HG03520 (cell line): ENCODE measurements at regions not wholly inside any gene's neighbourhood (a gene's known extent, or its start where the extent isn't known, plus 50 kb on each side); places are given as distances from the start of the nearest gene placed in this dataset.

Experiments used
- ATAC-seq: cut with Tn5 transposase; IDR thresholded peaks from one replicate; pipeline ENCODE4 v1.9.1; 2021; ENCODE audit warnings: mild to moderate bottlenecking, moderate library complexity; ENCODE audit not compliant: unreplicated experiment

DNA sequence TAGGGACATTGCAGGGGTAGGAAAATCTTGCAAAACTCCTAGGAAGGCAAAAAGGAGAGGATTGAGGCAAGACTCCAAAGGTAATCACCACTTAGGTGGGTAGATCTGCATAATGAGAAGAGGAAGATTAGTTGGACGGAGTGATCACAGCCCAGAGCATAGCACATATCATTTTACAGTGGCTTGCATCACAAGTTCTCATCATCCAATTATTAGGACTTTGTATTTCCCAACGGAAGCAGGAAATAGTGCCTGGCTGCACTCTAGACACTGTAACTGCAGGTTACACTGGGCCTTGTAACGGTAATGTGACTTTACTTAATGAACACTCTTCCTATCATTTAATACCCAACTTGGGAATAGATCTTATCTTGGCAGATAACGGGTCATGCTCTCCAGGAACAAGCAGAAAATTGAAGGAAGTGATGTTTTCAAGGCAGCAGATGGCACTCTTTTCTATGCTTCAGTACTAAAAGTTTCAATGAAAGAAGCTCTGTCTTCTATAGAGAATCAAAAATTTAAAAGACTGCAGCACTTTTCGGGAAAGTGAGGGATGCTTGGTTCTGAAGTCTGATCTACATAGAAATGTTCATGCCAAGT lies 101.9 kb upstream of the KCNMB2 start:
- no peak for ATAC-seq

DNA sequence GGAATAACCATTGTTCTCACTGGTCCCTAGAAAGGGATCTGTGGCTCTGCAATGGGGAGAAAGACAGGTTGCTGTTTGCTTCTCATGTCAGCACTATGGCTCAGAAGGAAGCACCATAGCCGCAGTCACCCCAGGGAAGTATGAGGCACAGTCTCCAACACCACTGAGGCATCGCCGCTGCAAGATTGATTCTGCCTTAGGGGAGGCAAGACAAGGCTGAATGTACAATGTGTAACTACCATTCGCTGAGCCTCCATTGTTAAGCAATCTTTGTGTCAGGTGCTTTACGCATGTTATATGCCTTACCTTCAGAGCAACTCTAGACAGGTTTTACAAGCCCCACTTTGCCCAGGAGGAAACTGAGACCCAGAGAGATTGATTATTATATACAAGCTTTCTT lies 100.7 kb upstream of the KCNMB2 start:
- no peak for ATAC-seq

DNA sequence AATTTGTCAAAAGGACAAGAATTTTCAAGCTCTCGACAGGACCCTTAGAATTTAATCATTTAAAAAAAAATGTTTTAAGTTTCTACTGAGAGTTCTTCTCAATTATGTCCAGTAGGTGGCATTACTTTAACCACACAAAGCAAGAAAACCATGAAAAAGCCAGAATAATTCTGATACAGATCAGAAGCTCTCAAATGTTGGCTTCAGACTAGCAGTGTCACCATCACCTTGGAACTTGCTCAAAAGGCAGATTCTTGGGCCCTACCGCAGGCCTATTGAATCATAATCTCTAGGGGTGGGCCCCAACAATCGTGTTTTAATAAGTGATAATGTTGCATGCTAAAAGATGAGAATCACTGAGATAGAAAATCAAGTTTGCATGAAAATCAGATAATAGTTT lies 99.5 kb upstream of the KCNMB2 start:
- no peak for ATAC-seq

DNA sequence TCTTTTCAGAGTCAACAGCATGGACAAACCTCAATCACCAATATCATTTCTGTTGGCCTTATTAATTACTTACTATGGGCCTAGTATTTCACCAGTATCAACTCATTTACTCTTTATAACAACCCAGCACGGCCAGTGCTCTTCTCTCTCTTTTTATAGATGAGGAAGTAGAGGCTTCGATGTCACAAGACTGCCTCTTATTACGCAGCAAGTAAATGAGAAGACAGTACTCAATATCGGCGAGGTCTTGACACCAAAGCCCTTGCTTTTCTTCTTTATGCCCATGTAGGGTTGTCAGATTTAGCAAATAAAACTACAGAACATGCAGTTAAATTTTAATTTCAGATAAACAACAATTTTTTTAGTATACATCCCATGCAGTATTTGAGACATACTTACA lies 99.0 kb upstream of the KCNMB2 start:
- ATAC-seq: no peak

DNA sequence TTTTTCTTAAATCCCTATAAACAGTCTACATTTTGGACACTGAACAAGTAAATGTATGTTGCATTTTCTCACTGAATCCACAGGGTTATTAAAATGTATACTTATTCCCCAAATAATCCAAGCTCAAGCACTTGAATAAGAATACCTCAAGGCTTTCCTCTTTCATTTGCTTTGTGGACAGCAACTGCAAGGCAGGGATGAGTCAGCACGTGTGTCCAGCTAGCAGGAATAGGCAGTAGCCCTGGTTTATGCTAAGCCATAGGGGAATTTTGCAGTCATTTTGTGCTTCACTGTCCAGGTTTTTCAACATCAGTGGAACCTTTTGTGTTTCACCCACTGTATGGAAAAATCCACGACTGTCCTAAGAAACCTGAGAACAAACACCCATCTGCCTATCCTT lies 96.7 kb upstream of the KCNMB2 start:
- no peak for ATAC-seq

DNA sequence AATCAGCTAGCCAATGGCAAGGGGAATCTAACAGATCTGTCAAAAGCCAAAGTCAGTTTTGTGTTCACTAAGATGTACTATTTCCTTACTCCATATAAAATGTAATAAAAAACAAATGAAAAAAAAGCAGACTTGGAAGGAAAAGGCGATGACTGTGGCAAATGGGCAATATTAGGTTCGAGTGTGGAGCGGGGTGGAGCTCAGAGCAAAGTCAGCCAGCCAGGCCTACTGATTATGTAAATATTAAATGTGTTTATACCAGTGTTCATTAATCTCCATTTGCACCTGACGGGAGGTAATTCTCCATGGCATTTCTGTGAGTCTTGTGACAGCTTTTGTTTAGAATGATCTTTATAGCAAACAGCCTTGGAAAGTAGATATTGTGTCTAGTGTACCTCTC lies 96.2 kb upstream of the KCNMB2 start:
- no peak for ATAC-seq

DNA sequence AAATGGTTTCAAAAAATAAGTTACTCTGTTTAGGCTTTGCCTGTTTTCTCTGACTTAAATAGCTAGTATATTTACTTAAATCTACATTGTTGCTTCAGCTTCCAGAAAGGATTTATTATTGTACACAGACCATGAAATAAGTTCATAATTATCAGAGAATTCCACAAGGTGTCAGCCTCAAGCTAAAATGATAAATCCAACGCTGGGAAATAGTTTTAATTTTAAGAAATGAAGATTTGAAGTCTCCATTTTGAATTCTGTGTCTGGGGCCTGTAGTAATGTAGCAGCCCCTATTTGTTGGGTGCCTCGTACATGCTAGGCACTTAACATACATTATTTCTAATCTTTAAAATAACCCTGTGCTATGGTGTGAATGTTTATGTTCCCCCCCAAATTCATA lies 92.6 kb upstream of the KCNMB2 start:
- no peak for ATAC-seq

DNA sequence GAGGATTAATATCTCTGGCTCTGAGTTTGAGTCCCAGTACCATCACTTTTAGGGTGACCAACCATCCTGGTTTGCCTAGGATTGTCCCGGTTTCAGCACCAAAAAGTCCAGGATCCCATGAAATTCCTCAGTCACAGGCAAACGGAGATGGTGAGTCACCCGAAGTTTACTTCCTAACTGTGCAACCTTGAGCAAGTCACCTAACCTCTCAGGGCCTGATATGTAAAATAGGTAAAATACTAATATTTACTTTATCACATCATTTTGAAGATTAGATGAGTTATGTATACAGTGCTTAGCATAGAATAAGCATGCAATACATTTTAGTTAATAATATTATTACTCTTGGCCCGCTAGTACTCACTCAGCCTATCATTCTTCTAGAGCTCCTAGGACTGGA lies 91.1 kb upstream of the KCNMB2 start:
- no peak for ATAC-seq

DNA sequence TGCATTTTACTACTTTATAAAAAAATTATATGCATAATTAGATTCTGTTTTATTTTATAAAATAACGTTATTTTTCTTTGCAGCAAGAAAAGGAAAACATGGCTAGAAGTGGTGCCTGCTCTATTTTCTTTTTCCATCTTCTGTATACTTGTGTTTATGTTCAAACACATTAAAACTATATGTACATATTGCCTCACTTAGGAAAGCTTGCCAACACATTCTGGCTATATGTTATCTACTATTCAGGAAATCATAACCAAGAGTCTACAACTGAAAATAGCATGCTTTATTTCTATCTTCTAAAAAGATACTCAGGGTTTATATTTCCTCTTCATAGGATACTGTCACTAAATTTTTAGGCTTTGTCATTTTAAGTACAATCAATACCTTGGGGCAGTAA lies 90.2 kb upstream of the KCNMB2 start:
- ATAC-seq: no peak

DNA sequence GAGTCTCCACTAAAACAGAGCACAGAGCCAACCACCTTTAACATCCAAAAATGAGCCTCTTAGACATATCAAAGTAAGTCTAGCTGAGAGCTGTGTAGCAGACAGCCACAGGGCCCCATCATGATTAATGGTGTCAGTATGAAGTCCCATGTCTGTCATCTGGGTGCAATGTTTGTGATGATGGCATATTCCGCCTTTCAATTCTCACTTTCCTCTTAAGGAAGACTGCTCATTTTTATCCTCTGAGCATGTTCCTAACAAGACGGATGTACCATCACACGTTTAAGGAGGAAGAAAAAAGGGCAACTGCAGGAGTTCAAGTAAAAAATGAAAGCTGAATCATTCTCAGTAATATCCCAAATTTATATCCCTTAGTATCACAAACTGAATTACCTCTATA lies 85.8 kb upstream of the KCNMB2 start:
- no peak for ATAC-seq

DNA sequence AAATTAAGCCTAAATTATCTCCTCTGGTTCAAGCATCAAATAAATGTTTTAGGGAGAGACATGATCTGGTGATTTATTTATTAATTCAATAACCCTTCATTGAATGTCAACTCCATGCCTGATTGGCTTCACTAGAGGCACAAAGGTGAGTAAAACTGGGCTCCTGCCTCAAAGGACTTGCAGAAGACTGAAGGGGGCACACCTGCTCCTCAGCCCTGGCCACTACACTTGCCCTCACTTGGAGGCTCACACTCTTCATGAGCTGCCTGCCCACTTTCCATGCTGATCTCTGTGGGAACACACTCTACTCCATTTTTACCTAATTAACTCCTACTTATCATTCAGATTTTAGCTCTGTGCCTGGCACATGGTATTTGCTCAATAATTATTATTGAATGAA lies 84.4 kb upstream of the KCNMB2 start:
- ATAC-seq: no peak

DNA sequence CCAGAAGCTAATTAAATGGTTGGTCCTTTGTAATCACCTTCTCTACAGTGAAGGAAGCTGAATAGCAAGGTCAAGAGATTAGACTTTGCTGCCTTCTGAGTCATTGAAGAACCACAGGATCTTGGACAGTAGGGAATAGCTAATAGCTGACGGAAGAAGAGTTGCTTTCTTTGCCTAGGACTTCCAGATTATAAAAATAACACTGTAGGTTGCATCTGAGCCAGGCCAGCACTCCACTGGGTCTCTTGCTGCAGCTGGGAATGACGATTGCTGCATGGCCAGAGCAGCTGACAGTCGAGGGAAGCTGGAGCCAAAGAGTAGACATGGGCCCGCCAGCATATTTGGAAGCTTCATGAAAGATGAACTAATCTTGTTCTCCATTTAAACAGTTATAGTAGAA lies 81.5 kb upstream of the KCNMB2 start:
- ATAC-seq: no peak

DNA sequence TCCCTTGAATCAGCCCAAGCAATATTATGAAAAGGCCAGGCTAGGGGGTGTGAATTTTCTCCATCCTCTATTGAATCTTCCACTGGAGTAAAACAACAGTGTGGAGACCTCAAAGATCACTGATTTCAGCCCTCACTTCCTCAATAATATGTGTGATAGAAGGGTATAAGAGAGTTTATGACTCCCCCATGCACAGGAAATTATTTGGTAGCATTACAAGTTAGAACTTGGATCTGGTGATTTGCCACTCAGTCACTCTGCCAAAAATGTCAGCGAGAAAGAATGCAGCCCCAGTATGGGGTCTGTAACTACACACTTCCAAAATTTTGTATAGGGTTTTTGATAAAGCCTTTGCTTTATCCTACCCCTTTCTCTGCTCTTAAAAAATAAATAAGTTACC lies 81.0 kb upstream of the KCNMB2 start:
- ATAC-seq: no peak

DNA sequence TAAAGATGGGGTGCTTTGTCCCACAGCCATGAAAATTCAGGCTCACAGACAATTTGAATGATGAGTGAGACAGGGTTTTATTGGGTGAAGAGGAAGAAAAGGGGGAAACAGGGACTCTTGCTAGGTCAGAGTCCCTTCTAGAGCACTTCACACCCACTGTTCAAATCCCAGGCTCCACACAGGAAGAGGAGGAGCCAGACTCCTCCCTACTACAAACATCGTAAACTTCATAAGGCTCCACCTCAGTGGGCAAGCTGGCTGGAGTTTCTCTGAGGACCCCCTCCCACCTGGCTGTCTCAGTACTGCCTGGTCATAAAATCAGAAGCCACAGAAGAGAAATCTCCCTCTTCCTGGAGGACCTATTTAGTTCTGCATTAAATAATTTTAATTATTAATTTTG lies 80.3 kb upstream of the KCNMB2 start:
- ATAC-seq: no peak

DNA sequence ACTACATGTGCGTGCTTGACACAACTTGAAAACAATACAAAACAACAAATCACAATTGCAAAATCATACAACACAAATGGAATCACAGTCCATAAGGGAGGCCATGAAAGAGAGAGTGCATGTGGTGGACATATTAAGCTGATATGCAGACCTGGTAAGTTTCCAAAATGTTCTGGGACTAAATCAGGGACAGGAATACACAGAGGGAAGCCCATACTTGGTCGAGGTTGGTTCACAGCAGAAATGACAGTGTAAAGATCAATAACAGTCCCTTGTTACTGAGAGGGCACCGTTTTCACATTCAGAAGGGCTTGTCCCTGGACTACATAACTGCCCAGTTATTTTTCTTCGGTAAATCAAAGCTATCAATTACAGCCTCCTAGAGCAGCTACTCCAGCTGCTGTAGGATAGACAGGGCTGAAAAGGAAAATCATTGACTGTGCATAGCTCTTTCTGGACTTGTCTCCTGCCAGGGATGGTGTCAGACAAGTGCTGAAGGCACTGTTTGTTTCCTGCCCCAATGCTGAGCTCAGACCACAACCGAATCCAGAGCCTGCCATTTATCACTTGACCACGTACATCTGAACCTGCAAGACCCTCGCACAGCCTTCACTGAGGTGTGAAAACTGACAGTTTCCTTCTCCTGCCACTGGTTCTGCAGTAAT lies 79.5 kb upstream of the KCNMB2 start:
- no peak for ATAC-seq

DNA sequence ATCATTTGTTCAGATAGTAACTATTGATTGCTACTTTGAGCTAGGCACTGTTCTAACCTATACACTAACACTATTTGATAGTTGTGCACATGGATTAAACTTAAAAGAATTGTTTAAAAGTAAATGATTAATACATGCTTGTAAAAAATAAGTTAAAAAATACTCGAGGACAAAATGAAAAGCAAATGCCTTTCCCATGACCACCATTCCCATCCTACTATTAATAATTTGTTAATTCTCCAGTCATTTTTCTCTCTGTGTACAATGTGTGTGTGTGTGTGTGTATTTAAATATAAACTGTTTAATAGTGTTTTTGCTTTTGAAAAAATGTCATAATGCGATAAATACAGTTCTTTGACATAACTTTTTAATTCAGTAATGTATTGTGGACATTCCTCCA lies 78.7 kb upstream of the KCNMB2 start:
- ATAC-seq: no peak

DNA sequence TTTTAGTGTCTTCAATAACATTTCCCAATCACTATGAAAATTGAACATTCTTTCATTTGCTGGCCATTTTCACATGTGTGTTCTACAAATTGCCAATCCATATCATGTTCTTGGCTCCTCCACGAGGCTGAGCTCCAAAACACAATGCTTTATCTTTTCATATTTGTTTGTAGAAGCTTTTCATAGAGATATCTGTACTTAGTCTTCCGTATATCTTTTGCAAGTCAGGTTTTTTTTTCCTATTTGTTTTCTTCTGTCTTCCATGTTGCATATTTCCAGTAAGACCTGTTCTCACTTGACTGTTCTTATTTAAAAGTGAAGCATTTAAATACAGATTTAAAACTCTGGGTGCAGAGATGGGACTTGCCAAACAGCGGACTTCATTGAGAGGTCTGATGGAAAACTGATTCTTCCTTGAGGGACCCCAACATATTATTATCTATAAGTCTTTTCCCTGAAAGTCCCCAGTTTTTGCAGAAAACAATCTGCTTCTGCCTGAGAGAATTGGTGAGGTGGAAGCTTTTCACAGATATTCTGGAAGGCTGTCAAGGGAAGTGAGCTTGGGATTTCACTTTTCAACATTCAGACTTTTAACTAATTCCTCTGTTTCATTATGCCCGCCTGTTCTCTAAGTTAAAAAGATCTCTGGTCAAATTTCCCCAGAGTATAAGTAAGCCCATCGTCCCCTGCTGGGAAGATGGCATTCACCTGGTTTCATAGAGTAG lies 77.8 kb upstream of the KCNMB2 start:
- no peak for ATAC-seq

DNA sequence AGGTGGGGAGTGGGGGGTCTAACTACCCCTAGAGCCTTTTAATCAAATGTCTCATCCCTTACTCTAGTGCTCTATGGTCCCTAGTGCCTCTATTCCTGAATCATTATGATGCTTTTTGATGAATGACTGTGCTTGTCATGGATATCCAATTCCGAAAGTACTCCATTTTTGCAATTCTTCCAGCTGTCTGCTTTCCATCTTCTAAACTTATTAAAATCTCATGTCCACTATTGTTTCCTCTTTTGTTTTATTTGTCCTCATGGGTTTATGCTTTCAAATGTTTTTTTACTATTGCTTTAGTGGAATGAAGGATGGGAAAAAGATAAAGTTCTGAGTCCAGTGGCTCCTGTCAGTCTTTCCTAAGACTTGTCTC lies 77.2 kb upstream of the KCNMB2 start:
- no peak for ATAC-seq

DNA sequence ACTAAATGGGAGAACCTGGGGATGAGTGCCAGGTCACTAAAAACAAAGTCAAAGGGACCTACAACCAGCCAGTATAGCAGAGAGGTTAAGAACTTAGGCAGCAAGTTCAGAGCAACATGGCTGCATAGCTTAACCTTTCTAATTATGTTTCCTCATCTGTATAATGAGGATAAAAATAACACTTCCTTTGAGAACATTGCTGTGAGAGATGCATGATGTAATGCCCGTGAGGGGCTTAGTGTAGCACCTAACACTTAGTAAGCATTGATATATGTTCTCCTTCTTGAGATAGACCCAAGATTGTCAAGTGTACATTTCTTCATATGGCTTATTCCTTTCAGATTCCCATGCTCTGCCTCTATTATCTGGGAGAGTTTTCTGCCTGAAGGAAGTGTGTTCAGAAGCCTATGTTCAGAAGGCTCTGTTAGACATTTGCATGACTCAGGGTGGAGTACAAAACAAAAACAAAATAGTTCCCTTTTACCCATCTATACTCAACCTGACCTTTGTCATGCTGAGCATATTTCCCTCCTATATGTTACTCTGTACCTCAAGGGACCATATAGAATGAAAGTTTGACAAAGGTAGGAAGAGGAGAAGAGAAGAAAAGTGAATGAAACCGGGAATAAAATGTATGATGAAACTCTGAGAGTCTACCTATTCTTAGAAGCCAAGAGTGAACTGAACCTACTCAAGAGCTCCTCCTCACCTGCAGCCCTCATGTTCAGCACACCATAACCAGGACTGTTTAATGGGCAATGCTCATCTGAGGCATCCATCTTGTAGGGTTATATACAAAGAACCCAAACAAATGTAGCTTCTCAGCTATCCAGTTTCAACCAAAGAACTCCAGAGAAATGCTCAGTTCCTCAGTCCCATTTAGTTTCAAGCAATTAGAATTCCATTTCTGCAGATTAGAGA lies 70.7 kb upstream of the KCNMB2 start:
- ATAC-seq: peak; percentile 50

DNA sequence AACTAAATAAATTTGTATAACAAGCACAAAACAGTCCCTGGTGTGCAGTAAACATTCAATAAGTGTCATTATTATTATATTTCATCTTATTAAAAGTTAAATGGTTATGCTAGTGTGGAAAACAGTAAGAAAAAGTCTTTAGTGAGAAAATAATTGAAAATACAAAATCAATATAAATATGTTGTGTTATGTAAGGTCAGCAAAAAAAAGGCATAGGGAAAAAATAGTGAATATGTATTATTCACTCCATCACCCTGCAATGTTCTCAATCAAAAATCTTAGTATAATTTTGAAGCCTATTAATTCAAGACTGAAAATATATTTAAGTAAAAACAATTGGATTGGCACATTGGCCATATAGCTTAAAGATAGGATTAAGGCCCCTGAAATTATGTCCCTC lies 63.3 kb upstream of the KCNMB2 start:
- no peak for ATAC-seq

DNA sequence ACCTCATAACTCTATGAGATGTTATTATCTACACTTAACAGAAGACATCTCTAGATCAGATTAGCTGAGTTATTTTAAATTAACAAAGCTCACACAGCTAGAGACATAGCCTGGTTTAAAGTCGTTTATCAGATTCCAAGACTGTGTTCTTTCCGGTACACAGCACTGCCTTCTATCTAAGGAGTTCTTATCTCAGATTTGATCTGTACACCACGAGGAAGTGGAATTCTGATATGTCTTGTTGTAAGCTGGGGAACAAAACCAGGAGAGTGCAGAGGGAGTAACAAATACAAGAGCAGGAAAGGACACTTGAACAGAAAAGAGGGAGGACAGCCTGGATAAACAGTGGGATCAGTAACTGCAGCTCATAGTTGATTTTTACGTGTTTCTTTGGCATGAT lies 61.7 kb upstream of the KCNMB2 start:
- ATAC-seq: no peak

DNA sequence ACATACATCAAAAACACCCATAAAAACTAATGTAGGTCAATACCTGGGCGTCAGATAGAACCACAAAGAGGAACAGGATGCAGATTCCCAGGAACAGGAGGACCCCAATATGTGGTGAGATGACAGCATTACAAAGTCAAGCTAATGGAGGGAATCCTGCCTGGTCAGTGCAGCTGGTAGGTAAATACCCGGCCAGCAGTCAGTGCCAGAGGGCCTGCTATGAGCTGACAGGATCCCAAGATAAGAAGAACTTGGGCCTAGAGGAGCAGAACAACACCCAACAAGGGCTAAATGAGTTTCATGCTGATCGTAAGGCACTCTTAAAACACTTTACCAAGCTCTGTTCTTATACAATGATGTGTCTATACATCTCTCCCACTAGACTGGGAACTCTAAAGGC lies 61.2 kb upstream of the KCNMB2 start:
- ATAC-seq: no peak
